HCT116 (cell line): ENCODE measurements at regions not wholly inside any gene's neighbourhood (a gene's known extent, or its start where the extent isn't known, plus 50 kb on each side); places are given as distances from the start of the nearest gene placed in this dataset.

Experiments
- ATAC-seq: fragments of 200-7000 bp; cut with Tn5 transposase; 2 replicates; pipeline ENCODE4 v1.9.1; 2020; ENCODE audit warnings: mild to moderate bottlenecking, moderate library complexity
- BruUV-seq: library from RNA; stranded (reverse); fragments of 400-500 nt; replicated peaks from 2 replicates; lab custom pipeline; 2021; lab: Mats Ljungman, UMichigan
- CTCF ChIA-PET: fragments of 300-600 bp; sonication (Branson Sonifier 250); formaldehyde crosslinking; loops from one replicate; lab custom pipeline; 2021; ENCODE audit warnings: antibody characterized with exemption; lab: Charles Lee
- POLR2A ChIA-PET: fragments of 300-600, 350-600 bp; sonication (Branson Sonifier 250); formaldehyde crosslinking; loops from one replicate; lab custom pipeline; 2021; ENCODE audit warnings: antibody characterized with exemption; lab: Charles Lee
- RAD21 ChIA-PET, 2 experiments: fragments of 300-600 bp; sonication (Branson Sonifier 250); formaldehyde crosslinking; loops; one replicate each; lab custom pipeline; 2023; ENCODE audit warnings: low total read pairs in 2 of 2; ENCODE audit not compliant: uncharacterized antibody in 2 of 2, unreplicated experiment in 2 of 2, low non-redundant PET in 1 of 2; lab: Charles Lee
- DNase-seq: peaks from one replicate; pipeline ENCODE4 v3.0.0-alpha.2; 2010; ENCODE audit warnings: low read depth, low spot score
- H2AFZ ChIP-seq: fragments of 200-600 bp; shearing (Covaris generic), sonication (generic); 2 replicates; pipeline ENCODE4 v1.6.1; 2017; ENCODE audit warnings: low read depth, mixed run types, mixed read lengths, antibody characterized with exemption, low read length; ENCODE audit not compliant: poor library complexity, severe bottlenecking
- H3K27ac ChIP-seq: 2 replicates; pipeline ENCODE4 v1.5.1; 2012; ENCODE audit warnings: low read depth, low read length
- H3K27me3 ChIP-seq: fragments of 200-600 bp; sonication (generic); 2 replicates; pipeline ENCODE4 v1.6.1; 2016; ENCODE audit warnings: mixed run types, low read length, mixed read lengths; ENCODE audit not compliant: insufficient read depth
- H3K36me3 ChIP-seq, 2 experiments: fragments of 200-500 bp in 1 of 2; fragments of 200-600 bp in 1 of 2; sonication (Bioruptor generic) in 1 of 2; sonication (generic) in 1 of 2; 2 replicates each; pipeline versions ENCODE4 v1.5.1 to v1.6.1; 2014 to 2016; ENCODE audit warnings: low read length in 2 of 2, inconsistent platforms in 1 of 2, mixed read lengths in 1 of 2, mixed run types in 1 of 2; ENCODE audit not compliant: insufficient read depth in 2 of 2, control insufficient read depth in 1 of 2
- H3K4me1 ChIP-seq, 2 experiments: fragments of 200-600 bp in 1 of 2; sonication (generic) in 1 of 2; 2 replicates each; pipeline versions ENCODE4 v1.5.1 to v1.6.1; 2012 to 2017; ENCODE audit warnings: low read length in 2 of 2, inconsistent platforms in 1 of 2, mild to moderate bottlenecking in 1 of 2, mixed read lengths in 1 of 2, mixed run types in 1 of 2, moderate library complexity in 1 of 2; ENCODE audit not compliant: insufficient read depth in 2 of 2, control insufficient read depth in 1 of 2
- H3K4me2 ChIP-seq: fragments of 200-600 bp; sonication (generic); 2 replicates; pipeline ENCODE4 v1.6.1; 2017; ENCODE audit warnings: mixed run types, low read length, mixed read lengths
- H3K4me3 ChIP-seq, 2 experiments: fragments of 200-600 bp in 1 of 2; sonication (generic) in 1 of 2; replicated peaks in 1 of 2; 2 replicates each; pipeline ENCODE4 v1.5.1; 2011 to 2016; ENCODE audit warnings: low read length in 2 of 2, control low read depth in 1 of 2, low read depth in 1 of 2, mild to moderate bottlenecking in 1 of 2, mixed read lengths in 1 of 2, mixed run types in 1 of 2
- H3K79me2 ChIP-seq: fragments of 200-600 bp; sonication (generic); 2 replicates; pipeline ENCODE4 v1.6.1; 2017; ENCODE audit warnings: mild to moderate bottlenecking, mixed run types, low read length, moderate library complexity, mixed read lengths; ENCODE audit not compliant: insufficient read depth
- H3K9ac ChIP-seq: fragments of 200-600 bp; sonication (generic); 2 replicates; pipeline ENCODE4 v1.6.1; 2016; ENCODE audit warnings: low read length, mixed read lengths
- H3K9me2 ChIP-seq: fragments of 200-600 bp; sonication (generic), shearing (Covaris generic); 2 replicates; pipeline ENCODE4 v1.6.1; 2017; ENCODE audit warnings: mixed run types, mild to moderate bottlenecking, moderate library complexity; ENCODE audit not compliant: insufficient read depth
- H3K9me3 ChIP-seq, 2 experiments: fragments of 200-500 bp in 1 of 2; fragments of 200-600 bp in 1 of 2; sonication (Bioruptor generic) in 1 of 2; sonication (generic) in 1 of 2; 2 replicates each; pipeline ENCODE4 v1.6.1; 2014 to 2017; ENCODE audit warnings: low read length in 2 of 2, mixed read lengths in 2 of 2, inconsistent platforms in 1 of 2, low read depth in 1 of 2, mild to moderate bottlenecking in 1 of 2, mixed run types in 1 of 2, moderate library complexity in 1 of 2; ENCODE audit not compliant: control insufficient read depth in 1 of 2, insufficient read depth in 1 of 2
- H4K20me1 ChIP-seq: fragments of 200-600 bp; sonication (generic), shearing (Covaris generic); 2 replicates; pipeline ENCODE4 v1.6.1; 2017; ENCODE audit warnings: mixed run types, mild to moderate bottlenecking, moderate library complexity; ENCODE audit not compliant: insufficient read depth
- ATF3 ChIP-seq: IDR thresholded peaks from 2 replicates; pipeline ENCODE4 v1.6.1; 2012
- CEBPB ChIP-seq: IDR thresholded peaks from 2 replicates; pipeline ENCODE4 v1.6.1; 2012; ENCODE audit warnings: low read depth
- EGR1 ChIP-seq: IDR thresholded peaks from 2 replicates; pipeline ENCODE4 v1.6.1; 2012; ENCODE audit warnings: low read depth
- EZH2phosphoT487 ChIP-seq: fragments of 200-600 bp; IDR thresholded peaks from 2 replicates; pipeline ENCODE4 v1.6.1; 2018; ENCODE audit warnings: antibody characterized with exemption, borderline replicate concordance
- MAX ChIP-seq: IDR thresholded peaks from 2 replicates; pipeline ENCODE4 v1.6.1; 2012
- POLR2AphosphoS5 ChIP-seq: IDR thresholded peaks from 2 replicates; pipeline ENCODE4 v1.6.1; 2011; ENCODE audit warnings: mild to moderate bottlenecking, low read depth, low read length, moderate library complexity
- RAD21 ChIP-seq: IDR thresholded peaks from 2 replicates; pipeline ENCODE4 v1.6.1; 2012; ENCODE audit warnings: low read depth, mild to moderate bottlenecking
- SIN3A ChIP-seq: IDR thresholded peaks from 2 replicates; pipeline ENCODE4 v1.6.1; 2012; ENCODE audit warnings: low read depth
- SP1 ChIP-seq: IDR thresholded peaks from 2 replicates; pipeline ENCODE4 v1.6.1; 2012; ENCODE audit warnings: low read depth
- SRF ChIP-seq: IDR thresholded peaks from 2 replicates; pipeline ENCODE4 v1.6.1; 2012; ENCODE audit warnings: low read depth
- ZFX ChIP-seq: fragments of 450-650 bp; IDR thresholded peaks from 2 replicates; pipeline ENCODE4 v1.6.1; 2017
- intact Hi-C: fragments of 100-400 bp; cut with micrococcal nuclease; formaldehyde crosslinking; loops from 2 replicates; pipeline ENCODE4 v1.10.0; 2022

GRCh38 chr7:36079446-36080025 lies 73.5 kb upstream of the EEPD1 start:
- Histone ChIP-seq H3K27ac (no peak overlapping the region), H3K36me3 (no peaks in the 10 kb centered on the region), H3K4me3 (no peak overlapping the region), H4K20me1 (no peaks in the 10 kb centered on the region), H3K27me3 (no peaks in the 10 kb centered on the region), H2AFZ (no peak overlapping the region), H3K4me1 (peaks cover 0 to 6% of the 10 kb centered on the region in 2 experiments; a peak in 2 of 4 replicates), H3K9me2 (no peaks in the 10 kb centered on the region), H3K79me2 (no peaks in the 10 kb centered on the region), H3K4me2 (no peak overlapping the region), H3K9me3 (no peaks in the 10 kb centered on the region), H3K9ac (no peak overlapping the region)
- CTCF ChIA-PET = no interaction called here
- DNase-seq (no peak), ATAC-seq (no peak)
- POLR2A ChIA-PET = no interaction called here
- intact Hi-C loops = loop anchor here (5.0 kb wide), 1 partner anchor 92 kb away; no protein-coding TSS in a partner anchor
- TF ChIP-seq POLR2AphosphoS5 = no peak
- TF ChIP-seq CEBPB = no peak
- TF ChIP-seq MAX = no peak
- TF ChIP-seq ATF3 = no peak
- TF ChIP-seq SRF = no peak
- no peak for TF ChIP-seq SP1
- TF ChIP-seq ZFX = no peak
- TF ChIP-seq EZH2phosphoT487 = no peak
- no peak for TF ChIP-seq SIN3A
- no TSS peak for BruUV-seq
- RAD21 ChIA-PET = no interaction called here

GRCh38 chr7:36080843-36081242 lies 72.2 kb upstream of the EEPD1 start:
- Histone ChIP-seq H3K27me3 (no peaks in the 10 kb centered on the region), H3K36me3 (no peaks in the 10 kb centered on the region), H2AFZ (no peak overlapping the region), H4K20me1 (no peaks in the 10 kb centered on the region), H3K27ac (no peak overlapping the region), H3K79me2 (no peaks in the 10 kb centered on the region), H3K4me1 (peaks cover 0 to 10% of the 10 kb centered on the region in 2 experiments; a peak in 2 of 4 replicates), H3K9ac (no peak overlapping the region), H3K9me2 (no peaks in the 10 kb centered on the region), H3K4me3 (no peak overlapping the region), H3K4me2 (no peak overlapping the region), H3K9me3 (no peaks in the 10 kb centered on the region)
- ChIA-PET POLR2A (no interaction called here), RAD21 (no interaction called here), CTCF (interaction anchor here (1.1 kb wide), 1 partner anchor 105 kb away, joined by 3 read pairs; no protein-coding TSS in a partner anchor)
- ATAC-seq (no peak), DNase-seq (no peak)
- TF ChIP-seq EGR1 (no peak), POLR2AphosphoS5 (no peak), RAD21 (no peak), SP1 (no peak)
- BruUV-seq = no TSS peak
- intact Hi-C loops = loop anchor here (5.0 kb wide), 1 partner anchor 94 kb away; no protein-coding TSS in a partner anchor
